ENCODE measurements at regions not wholly inside any gene's neighbourhood (a gene's known extent, or its start where the extent isn't known, plus 50 kb on each side); places are given as distances from the start of the nearest gene placed in this dataset.

DNA sequence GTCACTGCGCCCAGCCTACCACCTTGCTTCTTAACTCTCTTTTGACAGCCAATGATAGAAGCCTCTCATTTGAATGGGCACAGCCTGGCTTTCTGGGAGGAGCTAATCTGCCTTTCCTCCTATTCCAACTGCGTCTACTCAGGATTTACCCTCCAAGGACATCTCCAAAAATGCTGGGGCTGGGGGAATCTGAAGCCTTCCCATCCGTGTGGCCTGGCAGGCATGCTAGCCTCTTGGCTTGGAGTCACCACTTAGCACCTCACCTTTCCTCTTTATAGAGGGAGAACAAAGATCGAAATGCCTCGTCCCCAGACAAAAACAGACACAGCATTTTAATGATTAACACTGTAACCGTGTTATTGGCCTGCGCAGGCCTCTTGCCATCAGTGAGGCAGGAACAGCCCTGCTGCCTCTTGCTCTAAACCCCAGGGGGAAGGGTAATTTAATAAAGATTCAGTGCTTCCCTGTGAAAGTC lies 108.2 kb upstream of the KLF4 start:
- Mint-ChIP-seq H3K9me3 (no peaks in the 10 kb centered on the region), H3K27ac (no peak overlapping the region), H3K36me3 (no peaks in the 10 kb centered on the region), H3K4me1 (no peaks in the 10 kb centered on the region), H3K4me3 (no peak overlapping the region), H3K27me3 (peaks cover 0 to 3% of the 10 kb centered on the region in 2 donors)
- DNase-seq (no peak), ATAC-seq (replicated peaks) (no peak)

- no peak overlapping the region for H3K4me3 Mint-ChIP-seq
- H3K27me3 Mint-ChIP-seq = peaks cover 0 to 3% of the 10 kb centered on the region in 2 donors
- H3K4me1 Mint-ChIP-seq = no peaks in the 10 kb centered on the region
- ATAC-seq (replicated peaks) (no peak), DNase-seq (no peak)
- H3K9me3 Mint-ChIP-seq = no peaks in the 10 kb centered on the region
- H3K27ac Mint-ChIP-seq = no peak overlapping the region
- H3K36me3 Mint-ChIP-seq = no peaks in the 10 kb centered on the region
Measured at GRCh38 chr9:107594908-107595530, 105.5 kb upstream of the KLF4 start.

DNA sequence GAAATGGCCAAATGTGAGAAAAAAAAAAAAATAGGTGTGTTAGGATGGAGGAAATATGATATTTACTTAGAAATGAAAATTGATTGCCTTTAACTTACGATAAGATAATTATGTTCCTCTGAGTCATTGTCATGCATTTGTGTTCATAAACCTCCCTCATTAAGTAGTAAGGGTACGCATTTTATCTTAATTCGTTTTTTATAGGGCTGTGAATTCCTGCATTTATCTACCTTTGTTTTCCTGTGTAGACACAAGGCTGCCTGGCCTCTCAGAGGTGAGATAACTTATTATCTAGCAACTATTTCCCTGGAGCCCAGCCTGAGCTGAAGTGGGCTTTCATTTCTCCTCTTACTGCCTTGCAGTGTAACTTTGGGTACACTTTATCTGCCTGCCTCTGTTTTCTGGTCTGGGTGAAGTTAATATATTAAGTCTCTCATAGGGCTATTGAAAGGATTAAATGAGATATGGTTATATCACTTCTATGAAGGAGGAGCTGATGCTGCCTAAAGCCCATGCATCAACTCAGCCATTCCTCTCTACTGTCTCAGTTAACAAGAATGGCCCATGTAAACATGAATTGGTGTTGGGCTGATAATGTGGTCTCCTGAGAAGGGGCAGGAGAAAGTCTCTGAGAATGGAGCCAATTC lies 103.8 kb upstream of the KLF4 start:
- Mint-ChIP-seq H3K36me3 (no peaks in the 10 kb centered on the region), H3K27me3 (peaks cover 8% of the 10 kb centered on the region in 2 donors), H3K4me3 (no peak overlapping the region), H3K27ac (no peak overlapping the region), H3K9me3 (no peaks in the 10 kb centered on the region), H3K4me1 (no peaks in the 10 kb centered on the region)
- no peak for DNase-seq
- no peak for ATAC-seq (replicated peaks)

GRCh38 chr9:107592424-107592823 lies 102.9 kb upstream of the KLF4 start:
- H3K27ac Mint-ChIP-seq = no peak overlapping the region
- no peak overlapping the region for H3K4me3 Mint-ChIP-seq
- peaks cover 3 to 7% of the 10 kb centered on the region in 2 donors for H3K4me1 Mint-ChIP-seq
- H3K27me3 Mint-ChIP-seq = peaks cover 12 to 17% of the 10 kb centered on the region in 2 donors
- DNase-seq = no peak
- no peak for ATAC-seq (replicated peaks)
- H3K36me3 Mint-ChIP-seq = no peaks in the 10 kb centered on the region
- no peaks in the 10 kb centered on the region for H3K9me3 Mint-ChIP-seq

GRCh38 chr9:107591781-107592180 lies 102.2 kb upstream of the KLF4 start:
- Mint-ChIP-seq H3K4me3 (no peak overlapping the region), H3K27ac (peak overlapping the region; percentile 16)

GRCh38 chr9:107588393-107588792 lies 98.8 kb upstream of the KLF4 start:
- Mint-ChIP-seq H3K27me3 (peaks cover 28 to 31% of the 10 kb centered on the region in 2 donors), H3K9me3 (no peaks in the 10 kb centered on the region), H3K4me3 (peak overlapping the region in 1 of 2 donors; percentile 22), H3K36me3 (no peaks in the 10 kb centered on the region), H3K27ac (no peak overlapping the region), H3K4me1 (peaks cover 5 to 24% of the 10 kb centered on the region in 2 donors)
- DNase-seq (no peak), ATAC-seq (replicated peaks) (no peak)

More at GRCh38 chr9:107591781-107592180, 102.2 kb upstream of the KLF4 start:
- peaks cover 5 to 9% of the 10 kb centered on the region in 2 donors for H3K4me1 Mint-ChIP-seq
- H3K27me3 Mint-ChIP-seq = peaks cover 12 to 19% of the 10 kb centered on the region in 2 donors
- DNase-seq (no peak), ATAC-seq (replicated peaks) (no peak)
- H3K36me3 Mint-ChIP-seq = no peaks in the 10 kb centered on the region
- no peaks in the 10 kb centered on the region for H3K9me3 Mint-ChIP-seq

GRCh38 chr9:107587191-107587963 lies 97.8 kb upstream of the KLF4 start:
- no peak for DNase-seq
- Mint-ChIP-seq H3K27ac (peak overlapping the region; percentile 26), H3K36me3 (no peaks in the 10 kb centered on the region), H3K4me3 (peak overlapping the region; percentile 54 to 59), H3K27me3 (peaks cover 28 to 35% of the 10 kb centered on the region in 2 donors), H3K4me1 (peaks cover 5 to 24% of the 10 kb centered on the region in 2 donors), H3K9me3 (no peaks in the 10 kb centered on the region)
- peak; percentile 26 to 33 for ATAC-seq (replicated peaks)

GRCh38 chr9:107586493-107586892 lies 96.9 kb upstream of the KLF4 start:
- Mint-ChIP-seq H3K36me3 (no peaks in the 10 kb centered on the region), H3K4me1 (peaks cover 5 to 24% of the 10 kb centered on the region in 2 donors), H3K4me3 (no peak overlapping the region), H3K9me3 (no peaks in the 10 kb centered on the region), H3K27ac (no peak overlapping the region), H3K27me3 (peaks cover 28 to 37% of the 10 kb centered on the region in 2 donors)
- DNase-seq (no peak), ATAC-seq (replicated peaks) (no peak)

DNA sequence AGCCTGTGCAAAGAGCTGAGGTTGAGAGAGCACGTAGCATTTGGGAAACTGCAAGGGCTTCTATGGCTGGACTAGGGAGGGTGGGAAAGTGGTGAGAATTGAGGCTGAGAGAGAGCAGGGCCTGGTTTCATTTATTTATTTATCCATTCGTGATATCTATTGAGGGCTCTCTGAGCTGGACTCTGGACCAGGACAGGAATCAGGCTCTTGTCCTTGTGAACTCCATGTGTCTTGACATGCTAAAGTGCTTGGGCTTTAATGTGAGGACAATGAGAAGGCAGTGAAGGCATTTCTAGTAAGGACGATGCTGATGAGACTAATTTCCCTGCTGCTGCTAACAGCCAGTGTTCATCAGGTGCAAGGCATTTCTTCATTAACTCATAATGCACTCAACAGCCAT lies 95.9 kb upstream of the KLF4 start:
- DNase-seq (no peak), ATAC-seq (replicated peaks) (no peak)
- Mint-ChIP-seq H3K27ac (no peak overlapping the region), H3K9me3 (no peaks in the 10 kb centered on the region), H3K4me1 (peaks cover 5 to 24% of the 10 kb centered on the region in 2 donors), H3K4me3 (no peak overlapping the region), H3K36me3 (no peaks in the 10 kb centered on the region), H3K27me3 (peaks cover 28 to 37% of the 10 kb centered on the region in 2 donors)

- H3K4me1 Mint-ChIP-seq = peaks cover 5 to 24% of the 10 kb centered on the region in 2 donors
- no peaks in the 10 kb centered on the region for H3K36me3 Mint-ChIP-seq
- H3K27ac Mint-ChIP-seq = no peak overlapping the region
- ATAC-seq (replicated peaks) (peak; percentile 61 to 77), DNase-seq (no peak)
- no peak overlapping the region for H3K4me3 Mint-ChIP-seq
- no peaks in the 10 kb centered on the region for H3K9me3 Mint-ChIP-seq
- peaks cover 28 to 37% of the 10 kb centered on the region in 2 donors for H3K27me3 Mint-ChIP-seq
Measured at GRCh38 chr9:107584944-107585343, 95.4 kb upstream of the KLF4 start.

GRCh38 chr9:107584186-107584585 lies 94.6 kb upstream of the KLF4 start:
- ATAC-seq (replicated peaks) (no peak), DNase-seq (no peak)
- Mint-ChIP-seq H3K4me3 (no peak overlapping the region), H3K36me3 (no peaks in the 10 kb centered on the region), H3K27me3 (peaks cover 24 to 31% of the 10 kb centered on the region in 2 donors), H3K9me3 (no peaks in the 10 kb centered on the region), H3K4me1 (peaks cover 5 to 24% of the 10 kb centered on the region in 2 donors), H3K27ac (no peak overlapping the region)

DNA sequence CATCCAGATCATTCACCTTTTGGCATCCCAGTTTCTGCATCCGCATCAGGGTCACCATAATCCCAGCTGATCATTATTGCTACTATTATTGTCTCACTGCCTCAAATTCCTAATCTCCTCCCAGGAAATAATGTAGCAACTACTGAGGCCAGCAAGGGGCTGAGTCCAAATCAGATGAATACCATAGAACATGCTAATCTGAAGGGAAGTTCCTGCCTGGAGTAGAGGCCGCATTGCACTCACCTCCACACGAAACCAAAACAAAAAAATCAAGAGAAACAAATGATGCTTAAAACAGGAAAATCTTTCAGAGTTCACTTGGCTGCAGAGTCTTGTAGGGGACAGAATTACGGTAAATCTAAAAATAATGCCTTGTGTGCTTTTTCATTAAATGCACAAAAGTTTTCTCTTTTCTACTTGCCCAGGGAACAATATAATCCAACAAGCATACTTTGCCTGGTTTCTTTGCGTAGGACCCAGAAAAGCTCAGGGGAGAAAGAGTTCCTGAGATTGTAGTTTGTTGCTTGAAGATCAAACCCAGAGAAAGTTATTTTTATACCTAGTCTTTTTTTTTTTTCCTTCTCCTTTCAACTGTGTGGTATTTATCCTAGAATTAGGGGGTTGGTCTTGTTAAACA lies 87.7 kb upstream of the KLF4 start:
- Mint-ChIP-seq H3K27ac (no peak overlapping the region), H3K4me3 (no peak overlapping the region), H3K27me3 (peaks cover 0 to 1% of the 10 kb centered on the region in 2 donors), H3K36me3 (no peaks in the 10 kb centered on the region), H3K4me1 (no peaks in the 10 kb centered on the region), H3K9me3 (no peaks in the 10 kb centered on the region)
- ATAC-seq (replicated peaks) = no peak
- DNase-seq = no peak

GRCh38 chr9:107571148-107571547 lies 81.6 kb upstream of the KLF4 start:
- DNase-seq = no peak
- no peaks in the 10 kb centered on the region for H3K9me3 Mint-ChIP-seq
- peaks cover 0 to 3% of the 10 kb centered on the region in 2 donors for H3K4me1 Mint-ChIP-seq
- H3K36me3 Mint-ChIP-seq = no peaks in the 10 kb centered on the region
- H3K27ac Mint-ChIP-seq = peak overlapping the region; percentile 20
- H3K4me3 Mint-ChIP-seq = no peak overlapping the region
- ATAC-seq (replicated peaks) = peak; percentile 57 to 74
- peaks cover 0 to 7% of the 10 kb centered on the region in 2 donors for H3K27me3 Mint-ChIP-seq

- Mint-ChIP-seq H3K36me3 (no peaks in the 10 kb centered on the region), H3K27me3 (peaks cover 0 to 7% of the 10 kb centered on the region in 2 donors), H3K4me3 (no peak overlapping the region), H3K27ac (no peak overlapping the region), H3K9me3 (no peaks in the 10 kb centered on the region), H3K4me1 (peaks cover 0 to 3% of the 10 kb centered on the region in 2 donors)
- no peak for ATAC-seq (replicated peaks)
- no peak for DNase-seq
Measured at GRCh38 chr9:107569174-107569573, 79.6 kb upstream of the KLF4 start.

Data from stimulated activated naive B cell treated with anti-CD40 and anti-IgM and Interleukin-4, amounts not matched to agents 10 μg/mL and 1 μg/mL and 100 μg/mL, for 72 hours (primary cell).